T-cell (primary cell): ENCODE measurements at regions not wholly inside any gene's neighbourhood (a gene's known extent, or its start where the extent isn't known, plus 50 kb on each side); places are given as distances from the start of the nearest gene placed in this dataset.
A peak's percentile ranks its signal among the peaks of the same experiment; 100 is the strongest.
"Not testable (repeated sequence)": the region's sequence is repeated elsewhere in the genome, so short reads cannot be mapped to it uniquely, and the experiment has no call there.

Source experiments
- ATAC-seq, 4 experiments: fragments of 200-7000 bp in 3 of 4; fragments of 150-1000 bp in 1 of 4; cut with Tn5 transposase; replicated peaks in 1 of 4; 1 replicate in 3 of 4; 2 replicates in 1 of 4; pipeline ENCODE4 v1.10.0; 2021; ENCODE audit warnings: moderate library complexity in 3 of 4, mild to moderate bottlenecking in 2 of 4, moderate number of reproducible peaks in 1 of 4
- CTCF ChIA-PET, 2 donors: fragments of 300-600 bp; sonication (Branson Sonifier 250); formaldehyde crosslinking; loops; one replicate each; lab custom pipeline; 2022; ENCODE audit warnings: antibody characterized with exemption in 2 of 2; lab: Charles Lee
- POLR2A ChIA-PET, 2 donors: fragments of 300-600 bp; sonication (Branson Sonifier 250); formaldehyde crosslinking; loops; one replicate each; lab custom pipeline; 2022; ENCODE audit warnings: antibody characterized with exemption in 2 of 2; lab: Charles Lee
- DNase-seq, 35 experiments: peaks; one replicate each; pipeline versions ENCODE4 v3.0.0 to v3.0.0-alpha.2; 2013 to 2023
- H3K27ac ChIP-seq: one replicate; pipeline ENCODE4 v1.5.1; 2013; ENCODE audit warnings: low read length
- H3K27me3 ChIP-seq, 2 experiments: replicated peaks in 1 of 2; 1 replicate in 1 of 2; 2 replicates in 1 of 2; pipeline versions ENCODE4 v1.6.1 to v1.7.0; 2013; ENCODE audit warnings: low read length in 1 of 2, mixed read lengths in 1 of 2; ENCODE audit not compliant: control insufficient read depth in 2 of 2, insufficient read depth in 2 of 2; ENCODE audit errors: extremely low read depth in 1 of 2
- H3K36me3 ChIP-seq, 2 donors: 1 replicate in 1 of 2; 2 replicates in 1 of 2; pipeline versions ENCODE4 v1.6.1 to v1.7.0; 2013; ENCODE audit warnings: low read length in 1 of 2; ENCODE audit not compliant: control insufficient read depth in 2 of 2, insufficient read depth in 1 of 2; ENCODE audit errors: extremely low read depth in 1 of 2
- H3K4me1 ChIP-seq, 2 experiments: 1 replicate in 1 of 2; 2 replicates in 1 of 2; pipeline versions ENCODE4 v1.6.1 to v1.7.0; 2013; ENCODE audit warnings: low read length in 2 of 2, mixed read lengths in 1 of 2; ENCODE audit not compliant: insufficient read depth in 2 of 2, control insufficient read depth in 1 of 2; ENCODE audit errors: extremely low read depth in 1 of 2
- H3K4me3 ChIP-seq, 2 donors: 1 replicate in 1 of 2; 2 replicates in 1 of 2; pipeline versions ENCODE4 v1.5.1 to v1.7.0; 2013; ENCODE audit warnings: mild to moderate bottlenecking in 2 of 2, low read length in 1 of 2, moderate library complexity in 1 of 2; ENCODE audit not compliant: control insufficient read depth in 1 of 2; ENCODE audit errors: extremely low read depth in 1 of 2
- H3K9me3 ChIP-seq: 2 replicates; pipeline ENCODE4 v1.7.0; 2013
- H3K27ac Mint-ChIP-seq, 2 donors: one replicate each; pipeline ENCODE4 v1.8.0; 2020 to 2021; ENCODE audit warnings: mild to moderate bottlenecking in 2 of 2, mixed read lengths in 2 of 2
- H3K27me3 Mint-ChIP-seq, 2 donors: one replicate each; pipeline ENCODE4 v1.8.0; 2021 to 2022; ENCODE audit warnings: mixed read lengths in 2 of 2
- H3K36me3 Mint-ChIP-seq: one replicate; pipeline ENCODE4 v1.8.0; 2021; ENCODE audit warnings: mixed read lengths
- H3K4me1 Mint-ChIP-seq, 3 donors: one replicate each; pipeline ENCODE4 v1.8.0; 2020 to 2022; ENCODE audit warnings: mixed read lengths in 3 of 3, mild to moderate bottlenecking in 1 of 3
- H3K4me3 Mint-ChIP-seq, 3 donors: one replicate each; pipeline ENCODE4 v1.8.0; 2020 to 2022; ENCODE audit warnings: mild to moderate bottlenecking in 3 of 3, mixed read lengths in 3 of 3, moderate library complexity in 3 of 3
- H3K9me3 Mint-ChIP-seq, 3 donors: one replicate each; pipeline ENCODE4 v1.8.0; 2020 to 2022; ENCODE audit warnings: mixed read lengths in 3 of 3
- WGBS: methylation state at CpG from one replicate; pipeline ENCODE4 v1.1.5; 2013; ENCODE audit warnings: missing lambda C conversion rate; ENCODE audit not compliant: insufficient coverage; 5-methylcytosine and 5-hydroxymethylcytosine counted together

DNA sequence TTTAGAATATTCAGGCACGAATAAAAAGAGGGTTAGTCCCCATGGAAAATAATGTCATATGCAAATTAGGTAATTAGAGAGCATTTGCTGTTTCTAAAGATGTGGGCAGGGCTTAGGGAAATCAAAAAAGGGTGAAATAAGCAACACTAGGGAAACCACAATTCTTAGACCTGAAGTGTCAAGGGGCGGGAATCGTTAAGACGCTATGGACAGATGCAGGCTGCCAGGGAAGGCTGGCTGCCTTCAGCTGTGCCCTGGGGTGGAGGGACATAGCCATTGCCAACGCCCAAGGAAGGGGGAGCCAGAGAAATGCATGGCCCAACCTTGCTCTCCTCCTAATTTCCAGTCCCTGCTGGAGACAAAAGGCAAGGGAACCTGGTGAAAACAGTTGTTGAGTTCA, 141.7 kb upstream of the PROK2 start:
- H3K4me1 Mint-ChIP-seq: no peaks in the 10 kb centered on the region
- H3K4me3 Mint-ChIP-seq: no peak overlapping the region
- Histone ChIP-seq H3K27ac (no peak overlapping the region), H3K4me1 (no peaks in the 10 kb centered on the region), H3K27me3 (no peaks in the 10 kb centered on the region), H3K9me3 (no peaks in the 10 kb centered on the region), H3K4me3 (no peak overlapping the region), H3K36me3 (no peaks in the 10 kb centered on the region)
- ATAC-seq (no peak), DNase-seq (no peak)
- no peaks in the 10 kb centered on the region for H3K9me3 Mint-ChIP-seq
- no peak overlapping the region for H3K27ac Mint-ChIP-seq
- WGBS: 53% methylated on average over 4 of the region's 5 CpGs
- POLR2A ChIA-PET: no interaction called here
- CTCF ChIA-PET: interaction anchor here in 1 of 2 donors (1.0 kb wide), 1 partner anchor 895 kb away, joined by 6 read pairs; no protein-coding TSS in a partner anchor
- peaks cover 0 to 8% of the 10 kb centered on the region in 2 donors for H3K27me3 Mint-ChIP-seq
- no peaks in the 10 kb centered on the region for H3K36me3 Mint-ChIP-seq

DNA sequence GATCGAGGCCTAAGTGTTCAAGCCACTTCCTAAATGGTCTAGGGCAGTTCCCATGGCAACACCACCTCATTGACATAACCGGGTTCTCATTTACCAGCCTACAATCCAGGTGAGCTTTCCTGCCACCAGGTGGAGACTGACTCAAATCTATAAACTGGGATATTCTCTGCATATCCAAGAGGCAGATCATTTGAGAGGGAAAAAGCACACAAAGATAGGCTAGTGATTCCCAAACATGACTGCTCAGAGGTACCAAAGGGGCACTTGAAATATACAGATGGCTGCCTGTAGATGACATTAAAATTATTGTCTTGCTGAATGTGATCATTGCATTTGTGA, 141.3 kb upstream of the PROK2 start:
- Histone ChIP-seq H3K4me3 (no peak overlapping the region), H3K36me3 (no peaks in the 10 kb centered on the region), H3K27ac (no peak overlapping the region), H3K9me3 (no peaks in the 10 kb centered on the region), H3K27me3 (no peaks in the 10 kb centered on the region), H3K4me1 (no peaks in the 10 kb centered on the region)
- Mint-ChIP-seq H3K4me3 (no peak overlapping the region), H3K4me1 (no peaks in the 10 kb centered on the region), H3K27ac (no peak overlapping the region), H3K9me3 (no peaks in the 10 kb centered on the region), H3K36me3 (no peaks in the 10 kb centered on the region), H3K27me3 (peaks cover 0 to 11% of the 10 kb centered on the region in 2 donors)
- POLR2A ChIA-PET: no interaction called here
- no CpG with 5 or more reads among the region's 2 CpGs for WGBS
- CTCF ChIA-PET: interaction anchor here in 1 of 2 donors (1.0 kb wide), 1 partner anchor 896 kb away, joined by 6 read pairs; no protein-coding TSS in a partner anchor
- ATAC-seq (no peak), DNase-seq (peak in 10 of 35 experiments; percentile 1 to 38 (median 5))

DNA sequence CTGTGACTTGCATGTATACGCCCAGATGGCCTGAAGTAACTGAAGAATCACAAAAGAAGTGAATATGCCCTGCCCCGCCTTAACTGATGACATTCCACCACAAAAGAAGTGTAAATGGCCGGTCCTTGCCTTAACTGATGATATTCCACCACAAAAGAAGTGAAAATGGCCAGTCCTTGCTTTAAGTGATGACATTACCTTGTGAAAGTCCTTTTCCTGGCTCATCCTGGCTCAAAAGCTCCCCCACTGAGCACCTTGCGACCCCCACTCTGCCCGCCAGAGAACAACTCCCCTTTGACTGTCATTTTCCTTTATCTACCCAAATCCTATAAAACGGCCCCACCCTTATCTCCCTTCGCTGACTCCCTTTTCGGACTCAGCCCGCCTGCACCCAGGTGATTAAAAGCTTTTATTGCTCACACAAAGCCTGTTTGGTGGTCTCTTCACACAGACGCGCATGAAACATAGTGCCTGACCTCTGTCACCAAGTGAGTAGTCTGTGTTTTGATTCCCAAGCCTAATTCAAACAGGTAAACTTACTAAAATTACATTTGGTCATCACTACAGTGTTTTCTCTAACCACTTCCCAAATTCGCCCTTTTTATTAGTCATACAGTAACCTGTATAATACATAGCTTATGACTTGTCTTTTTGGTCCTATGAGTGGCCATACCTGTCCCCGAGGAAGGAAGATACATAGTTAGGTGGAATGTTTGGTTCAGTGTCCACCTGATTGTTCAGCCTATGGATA, 140.7 kb upstream of the PROK2 start:
- CTCF ChIA-PET: interaction anchor here in 1 of 2 donors (1.0 kb wide), 1 partner anchor 896 kb away, joined by 6 read pairs; no protein-coding TSS in a partner anchor
- H3K36me3 Mint-ChIP-seq, POLR2A ChIA-PET, ATAC-seq, H3K36me3 ChIP-seq, H3K4me1 ChIP-seq, H3K27me3 ChIP-seq, H3K27ac Mint-ChIP-seq, H3K4me3 ChIP-seq, H3K27ac ChIP-seq, H3K4me3 Mint-ChIP-seq, H3K9me3 ChIP-seq, H3K4me1 Mint-ChIP-seq, DNase-seq, H3K9me3 Mint-ChIP-seq: not testable (repeated sequence)
- WGBS: 86% methylated on average over 6 of the region's 13 CpGs
- H3K27me3 Mint-ChIP-seq: peaks cover 0 to 10% of the 10 kb centered on the region in 2 donors

DNA sequence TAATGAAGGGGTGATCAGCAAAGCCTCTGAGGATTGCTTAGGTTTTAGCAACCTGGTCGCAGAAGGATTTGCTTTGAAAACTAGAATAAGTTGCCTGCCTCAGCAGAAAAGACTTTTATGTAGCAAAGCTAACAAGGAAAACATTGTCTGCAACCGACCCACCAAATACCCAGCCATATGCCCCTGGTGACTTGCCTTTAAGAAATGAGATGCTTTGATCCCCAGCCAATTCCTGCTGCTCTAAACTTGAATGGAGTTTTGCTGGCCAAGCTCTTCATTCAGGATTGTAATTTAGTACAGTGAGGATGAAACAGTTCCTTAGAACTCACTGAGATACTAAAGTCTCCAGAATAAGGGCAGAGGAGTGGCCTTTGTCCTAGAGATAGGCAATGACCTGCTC, 139.8 kb upstream of the PROK2 start:
- Mint-ChIP-seq H3K36me3 (no peaks in the 10 kb centered on the region), H3K27ac (no peak overlapping the region), H3K4me3 (no peak overlapping the region), H3K4me1 (no peaks in the 10 kb centered on the region), H3K9me3 (no peaks in the 10 kb centered on the region), H3K27me3 (peaks cover 0 to 15% of the 10 kb centered on the region in 2 donors)
- ChIA-PET CTCF (no interaction called here), POLR2A (no interaction called here)
- no peaks in the 10 kb centered on the region for H3K9me3 ChIP-seq
- H3K36me3 ChIP-seq: no peaks in the 10 kb centered on the region
- WGBS: no CpG with 5 or more reads among the region's 2 CpGs
- no peak for DNase-seq
- no peak overlapping the region for H3K27ac ChIP-seq
- no peak overlapping the region for H3K4me3 ChIP-seq
- H3K4me1 ChIP-seq: no peaks in the 10 kb centered on the region
- no peaks in the 10 kb centered on the region for H3K27me3 ChIP-seq
- no peak for ATAC-seq

DNA sequence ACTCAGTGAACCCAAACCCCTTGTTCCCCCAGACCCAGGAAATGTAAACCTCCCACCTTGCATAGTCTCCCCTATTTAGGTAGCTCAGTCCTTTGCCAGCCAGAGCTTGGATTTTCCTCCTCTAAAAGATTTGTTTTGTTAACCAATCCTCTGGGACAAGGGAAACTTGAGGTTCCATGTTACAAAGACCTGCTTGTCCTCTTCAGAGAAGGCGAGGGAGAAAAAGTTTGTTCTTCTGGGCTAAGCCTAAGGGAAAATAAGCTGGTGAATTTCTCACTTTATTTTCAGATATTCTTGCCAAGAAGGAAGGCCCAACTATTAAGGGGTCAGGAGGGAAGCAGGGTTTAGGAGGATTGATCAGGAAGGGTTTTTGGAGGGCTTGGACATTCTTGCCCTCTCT, 136.1 kb upstream of the PROK2 start:
- no peaks in the 10 kb centered on the region for H3K9me3 ChIP-seq
- DNase-seq (no peak), ATAC-seq (no peak)
- no peaks in the 10 kb centered on the region for H3K36me3 ChIP-seq
- H3K4me1 ChIP-seq: no peaks in the 10 kb centered on the region
- Mint-ChIP-seq H3K36me3 (no peaks in the 10 kb centered on the region), H3K4me3 (no peak overlapping the region), H3K9me3 (no peaks in the 10 kb centered on the region), H3K27ac (no peak overlapping the region), H3K4me1 (no peaks in the 10 kb centered on the region), H3K27me3 (peaks cover 0 to 19% of the 10 kb centered on the region in 2 donors)
- CTCF ChIA-PET: no interaction called here
- H3K4me3 ChIP-seq: no peak overlapping the region
- no peak overlapping the region for H3K27ac ChIP-seq
- no CpG with 5 or more reads among the region's 1 CpG for whole genome bisulfite sequencing
- no peaks in the 10 kb centered on the region for H3K27me3 ChIP-seq
- POLR2A ChIA-PET: interaction anchor here in 1 of 2 donors (0.6 kb wide), 1 partner anchor 82 kb away, joined by 3 read pairs; no protein-coding TSS in a partner anchor

DNA sequence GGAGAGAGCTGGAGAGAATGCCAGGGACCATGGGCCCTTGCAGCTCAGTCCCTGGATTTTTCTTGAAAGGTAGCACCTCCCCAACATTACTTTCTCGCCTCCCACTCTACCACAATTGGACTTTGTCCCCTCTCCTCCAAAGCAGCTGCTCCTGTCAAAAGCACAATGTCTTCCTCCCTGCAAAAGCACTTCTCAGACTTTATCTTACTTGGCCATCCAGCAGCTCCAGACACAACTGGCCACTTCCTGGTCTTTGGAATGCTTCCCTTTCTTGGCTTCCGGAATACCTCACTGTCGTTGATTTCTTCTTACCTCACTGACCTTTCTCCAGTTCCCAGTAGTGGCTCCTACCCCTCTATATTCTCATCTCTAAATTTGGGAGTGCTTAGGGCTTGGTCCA, 134.6 kb upstream of the PROK2 start:
- no peaks in the 10 kb centered on the region for H3K9me3 ChIP-seq
- DNase-seq: no peak
- no peaks in the 10 kb centered on the region for H3K27me3 ChIP-seq
- no peaks in the 10 kb centered on the region for H3K4me1 ChIP-seq
- Mint-ChIP-seq H3K4me3 (no peak overlapping the region), H3K36me3 (no peaks in the 10 kb centered on the region), H3K27ac (no peak overlapping the region), H3K4me1 (no peaks in the 10 kb centered on the region), H3K27me3 (peaks cover 0 to 16% of the 10 kb centered on the region in 2 donors), H3K9me3 (no peaks in the 10 kb centered on the region)
- H3K4me3 ChIP-seq: no peak overlapping the region
- no peaks in the 10 kb centered on the region for H3K36me3 ChIP-seq
- H3K27ac ChIP-seq: no peak overlapping the region
- ChIA-PET CTCF (no interaction called here), POLR2A (no interaction called here)
- ATAC-seq: no peak
- WGBS: 72% methylated on average over 2 of the region's 3 CpGs
